Rectal smooth muscle tissue (tissue), 1 donor: ENCODE measurements at regions not wholly inside any gene's neighbourhood (a gene's known extent, or its start where the extent isn't known, plus 50 kb on each side); places are given as distances from the start of the nearest gene placed in this dataset.

Experiments
- H3K27ac ChIP-seq: one replicate; pipeline ENCODE4 v1.7.0; 2013; ENCODE audit warnings: low read depth, low read length, inconsistent platforms
- H3K27me3 ChIP-seq: one replicate; pipeline ENCODE4 v1.7.0; 2013; ENCODE audit warnings: low read length; ENCODE audit not compliant: control insufficient read depth, insufficient read depth
- H3K36me3 ChIP-seq: one replicate; pipeline ENCODE4 v1.7.0; 2013; ENCODE audit warnings: low read length; ENCODE audit not compliant: control insufficient read depth, insufficient read depth
- H3K4me1 ChIP-seq: one replicate; pipeline ENCODE4 v1.7.0; 2013; ENCODE audit warnings: low read length; ENCODE audit not compliant: control insufficient read depth, insufficient read depth
- H3K4me3 ChIP-seq: one replicate; pipeline ENCODE4 v1.7.0; 2013; ENCODE audit warnings: low read length
- H3K9ac ChIP-seq: one replicate; pipeline ENCODE4 v1.7.0; 2013; ENCODE audit warnings: low read length

- no peak overlapping the region for H3K4me3 ChIP-seq
- no peaks in the 10 kb centered on the region for H3K27me3 ChIP-seq
- H3K27ac ChIP-seq, result no peak overlapping the region
- no peaks in the 10 kb centered on the region for H3K36me3 ChIP-seq
- H3K4me1 ChIP-seq, result no peaks in the 10 kb centered on the region
- no peak overlapping the region for H3K9ac ChIP-seq
These were observed 118.4 kb upstream of the BTBD3 start for GRCh38 chr20:11799281-11799684.

- Histone ChIP-seq H3K4me3 (no peak overlapping the region), H3K4me1 (peaks cover 17% of the 10 kb centered on the region), H3K36me3 (no peaks in the 10 kb centered on the region), H3K9ac (no peak overlapping the region), H3K27ac (peak overlapping the region; percentile 49), H3K27me3 (no peaks in the 10 kb centered on the region)
These were observed 110.3 kb upstream of the BTBD3 start for GRCh38 chr20:11807054-11808048.

GRCh38 chr20:11808841-11809240, 108.9 kb upstream of the BTBD3 start:
- no peaks in the 10 kb centered on the region for H3K36me3 ChIP-seq

GRCh38 chr20:11810311-11811083, 107.2 kb upstream of the BTBD3 start:
- H3K27me3 ChIP-seq, result no peaks in the 10 kb centered on the region
- no peak overlapping the region for H3K27ac ChIP-seq
- no peak overlapping the region for H3K4me3 ChIP-seq
- no peaks in the 10 kb centered on the region for H3K36me3 ChIP-seq
- H3K4me1 ChIP-seq, result peaks cover 17% of the 10 kb centered on the region
- H3K9ac ChIP-seq, result no peak overlapping the region

More at GRCh38 chr20:11808841-11809240, 108.9 kb upstream of the BTBD3 start:
- H3K4me3 ChIP-seq, result no peak overlapping the region
- H3K27ac ChIP-seq, result no peak overlapping the region
- no peak overlapping the region for H3K9ac ChIP-seq
- no peaks in the 10 kb centered on the region for H3K27me3 ChIP-seq
- peaks cover 17% of the 10 kb centered on the region for H3K4me1 ChIP-seq

GRCh38 chr20:11813106-11813890, 104.4 kb upstream of the BTBD3 start:
- no peak overlapping the region for H3K4me3 ChIP-seq
- H3K4me1 ChIP-seq, result no peaks in the 10 kb centered on the region
- H3K9ac ChIP-seq, result no peak overlapping the region
- H3K27me3 ChIP-seq, result no peaks in the 10 kb centered on the region
- no peaks in the 10 kb centered on the region for H3K36me3 ChIP-seq
- no peak overlapping the region for H3K27ac ChIP-seq

GRCh38 chr20:11814267-11814666, 103.4 kb upstream of the BTBD3 start:
- Histone ChIP-seq H3K9ac (no peak overlapping the region), H3K27ac (no peak overlapping the region), H3K36me3 (no peaks in the 10 kb centered on the region), H3K4me1 (no peaks in the 10 kb centered on the region), H3K4me3 (no peak overlapping the region), H3K27me3 (no peaks in the 10 kb centered on the region)

GRCh38 chr20:11820838-11821237, 96.9 kb upstream of the BTBD3 start:
- no peak overlapping the region for H3K4me3 ChIP-seq
- H3K27me3 ChIP-seq, result no peaks in the 10 kb centered on the region
- H3K36me3 ChIP-seq, result no peaks in the 10 kb centered on the region
- H3K27ac ChIP-seq, result no peak overlapping the region
- H3K9ac ChIP-seq, result no peak overlapping the region
- H3K4me1 ChIP-seq, result no peaks in the 10 kb centered on the region

GRCh38 chr20:11822540-11822794, 95.2 kb upstream of the BTBD3 start:
- H3K36me3 ChIP-seq, result no peaks in the 10 kb centered on the region
- no peak overlapping the region for H3K27ac ChIP-seq
- H3K4me1 ChIP-seq, result no peaks in the 10 kb centered on the region
- H3K27me3 ChIP-seq, result no peaks in the 10 kb centered on the region
- H3K9ac ChIP-seq, result no peak overlapping the region
- no peak overlapping the region for H3K4me3 ChIP-seq

- H3K36me3 ChIP-seq, result no peaks in the 10 kb centered on the region
- no peak overlapping the region for H3K27ac ChIP-seq
- no peak overlapping the region for H3K9ac ChIP-seq
- no peaks in the 10 kb centered on the region for H3K4me1 ChIP-seq
- no peaks in the 10 kb centered on the region for H3K27me3 ChIP-seq
- H3K4me3 ChIP-seq, result no peak overlapping the region
These were observed 91.4 kb upstream of the BTBD3 start for GRCh38 chr20:11826334-11826733.

GRCh38 chr20:11832397-11832796, 85.3 kb upstream of the BTBD3 start:
- no peak overlapping the region for H3K27ac ChIP-seq
- H3K36me3 ChIP-seq, result no peaks in the 10 kb centered on the region
- no peaks in the 10 kb centered on the region for H3K27me3 ChIP-seq

GRCh38 chr20:11832851-11833250, 84.8 kb upstream of the BTBD3 start:
- Histone ChIP-seq H3K4me3 (no peak overlapping the region), H3K36me3 (no peaks in the 10 kb centered on the region), H3K27me3 (no peaks in the 10 kb centered on the region), H3K4me1 (no peaks in the 10 kb centered on the region), H3K27ac (no peak overlapping the region), H3K9ac (no peak overlapping the region)

More at GRCh38 chr20:11832397-11832796, 85.3 kb upstream of the BTBD3 start:
- no peak overlapping the region for H3K4me3 ChIP-seq
- no peak overlapping the region for H3K9ac ChIP-seq
- no peaks in the 10 kb centered on the region for H3K4me1 ChIP-seq

GRCh38 chr20:11833825-11834224, 83.9 kb upstream of the BTBD3 start:
- no peaks in the 10 kb centered on the region for H3K4me1 ChIP-seq
- H3K27ac ChIP-seq, result no peak overlapping the region
- H3K4me3 ChIP-seq, result no peak overlapping the region
- no peak overlapping the region for H3K9ac ChIP-seq
- no peaks in the 10 kb centered on the region for H3K36me3 ChIP-seq
- no peaks in the 10 kb centered on the region for H3K27me3 ChIP-seq
